ENCODE measurements at regions not wholly inside any gene's neighbourhood (a gene's known extent, or its start where the extent isn't known, plus 50 kb on each side); places are given as distances from the start of the nearest gene placed in this dataset.
"Not testable (repeated sequence)": the region's sequence is repeated elsewhere in the genome, so short reads cannot be mapped to it uniquely, and the experiment has no call there.

DNA sequence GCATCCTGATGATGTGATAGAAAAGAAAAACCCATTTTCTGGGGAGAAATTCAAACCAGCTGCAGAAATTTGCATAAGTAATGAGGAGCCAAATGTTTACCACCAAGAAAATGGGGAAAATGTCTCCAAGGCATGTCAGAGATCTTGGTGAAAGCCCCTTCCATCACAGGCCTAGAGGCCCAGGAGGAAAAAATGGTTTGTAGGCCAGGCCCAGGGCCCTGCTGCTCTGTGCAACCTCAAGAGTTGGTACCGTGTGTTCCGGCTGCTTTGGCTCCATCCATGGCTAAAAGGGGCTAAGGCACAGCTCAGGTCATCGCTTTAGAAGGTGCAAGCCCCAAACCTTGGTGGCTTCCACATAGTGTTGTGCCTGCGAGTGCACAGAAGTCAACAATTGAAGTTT lies 543.1 kb downstream of the ZNF608 start:
- DNase-seq = no peak

DNA sequence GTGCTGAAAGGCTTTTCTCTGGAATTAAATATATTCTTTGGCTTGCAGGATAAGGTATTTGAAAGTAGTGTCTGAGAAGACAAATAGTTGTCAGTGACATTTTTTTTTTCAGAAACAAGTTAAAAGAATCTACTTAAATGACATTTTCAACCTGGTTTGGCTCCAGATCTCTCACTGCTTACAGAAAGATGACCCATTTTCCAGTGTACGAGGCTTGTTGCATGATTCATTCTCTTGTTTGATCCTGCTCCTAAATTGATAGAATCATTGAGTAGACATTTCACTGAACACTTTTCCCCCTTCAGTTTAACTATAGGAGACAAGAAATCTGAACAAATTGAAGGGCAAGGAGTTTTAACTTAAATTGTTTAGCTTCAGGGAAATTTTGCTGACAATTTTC lies 546.1 kb downstream of the ZNF608 start:
- DNase-seq = no peak

DNA sequence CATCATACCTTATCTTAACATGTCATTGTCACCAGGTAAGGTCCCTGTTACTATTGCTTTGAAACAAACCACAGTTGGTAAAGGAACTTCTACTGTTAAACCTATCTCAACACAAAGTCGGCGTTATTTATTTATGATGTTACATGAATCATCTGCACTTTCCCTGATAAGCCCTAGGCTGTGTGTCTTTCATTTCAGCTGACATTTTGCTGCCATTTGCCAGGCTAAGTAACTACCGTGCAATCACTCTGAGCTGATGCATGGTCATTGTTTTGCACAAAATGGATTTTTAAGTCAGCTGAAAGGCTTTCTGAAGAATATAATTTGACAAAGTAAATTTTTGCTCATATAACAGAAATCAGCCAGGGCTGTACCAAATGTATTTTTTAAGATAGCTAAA lies 546.5 kb downstream of the ZNF608 start:
- no peak for DNase-seq

DNA sequence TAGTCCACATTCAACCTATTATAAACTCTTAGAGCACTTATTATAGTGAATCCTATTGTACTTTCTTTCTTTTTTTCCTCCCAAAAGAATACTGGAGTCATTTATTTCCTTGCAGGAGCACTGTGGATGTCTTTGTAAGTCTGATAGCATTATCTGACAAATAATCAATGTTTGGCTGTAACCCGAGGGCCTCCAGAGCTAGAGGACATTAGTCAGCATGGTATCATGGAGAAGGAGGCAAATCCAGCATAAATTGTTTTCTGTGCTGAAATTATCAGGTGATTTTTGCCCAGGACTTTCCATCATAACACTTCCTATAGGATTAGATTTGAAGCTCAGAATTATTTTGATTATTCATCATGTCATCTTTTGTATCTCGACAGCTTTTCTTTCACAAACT lies 551.0 kb downstream of the ZNF608 start:
- no peak for DNase-seq

- DNase-seq = no peak
Observed at GRCh38 chr5:124194282-124194681, 552.2 kb downstream of the ZNF608 start.

DNA sequence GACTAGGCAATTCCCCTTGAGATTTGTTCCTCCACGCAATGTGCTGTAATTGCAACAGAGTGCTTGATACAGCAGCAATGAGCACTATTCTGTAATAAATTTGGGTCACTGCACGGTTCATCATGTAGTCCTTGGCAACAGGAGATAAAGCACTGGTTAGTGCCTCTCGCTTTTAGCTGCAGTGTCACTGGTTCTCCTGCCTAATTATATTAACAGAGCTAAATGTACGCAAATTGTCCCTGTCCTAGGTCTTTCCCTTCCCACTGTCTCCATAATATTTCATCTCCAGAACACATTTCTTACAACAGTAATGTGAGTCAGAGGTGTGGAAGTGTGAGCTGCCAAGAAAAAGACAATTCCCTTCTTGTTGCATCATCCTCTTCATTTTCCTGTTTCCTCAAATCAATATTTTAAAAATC lies 553.1 kb downstream of the ZNF608 start:
- no peak for DNase-seq

DNA sequence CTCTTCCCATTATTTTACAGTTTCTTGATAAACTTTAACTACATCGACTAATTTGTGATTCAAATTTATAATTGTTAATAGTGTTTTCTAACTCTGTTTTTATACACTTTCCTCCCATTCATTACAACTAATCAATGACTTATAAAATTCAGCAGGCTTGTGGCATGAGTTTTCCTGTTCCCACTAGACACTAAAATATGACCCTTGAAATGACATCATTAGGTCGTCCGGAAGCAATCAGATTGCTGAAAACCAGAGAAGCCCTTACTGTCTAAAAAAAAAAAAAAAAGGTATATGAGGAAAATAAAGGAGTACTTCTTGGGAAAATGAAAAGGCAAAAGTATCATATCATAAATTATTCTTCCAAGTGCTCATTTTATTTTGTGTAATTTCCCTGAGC lies 553.7 kb downstream of the ZNF608 start:
- DNase-seq = no peak

- DNase-seq = no peak
Observed at GRCh38 chr5:124185716-124186115, 560.7 kb downstream of the ZNF608 start.

DNA sequence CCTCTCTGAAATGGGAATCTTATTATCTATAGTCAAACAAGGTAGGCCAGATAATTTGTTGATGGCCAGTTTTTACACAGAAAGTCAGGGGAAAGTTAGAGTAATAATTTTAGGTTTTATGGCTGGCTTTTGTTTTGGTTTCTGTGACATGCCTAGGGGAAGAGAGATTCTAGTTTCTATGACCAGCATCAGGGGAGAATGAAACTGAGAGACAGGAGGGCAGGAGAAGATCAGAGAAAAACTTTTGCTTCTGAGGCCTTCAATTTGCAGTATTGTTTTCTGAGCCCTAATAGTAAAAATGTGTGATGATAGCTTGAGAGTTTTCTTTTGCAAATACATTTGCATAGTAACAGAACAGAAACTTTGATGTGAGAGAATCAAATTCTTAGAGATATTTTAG lies 564.3 kb downstream of the ZNF608 start:
- no peak for DNase-seq

DNA sequence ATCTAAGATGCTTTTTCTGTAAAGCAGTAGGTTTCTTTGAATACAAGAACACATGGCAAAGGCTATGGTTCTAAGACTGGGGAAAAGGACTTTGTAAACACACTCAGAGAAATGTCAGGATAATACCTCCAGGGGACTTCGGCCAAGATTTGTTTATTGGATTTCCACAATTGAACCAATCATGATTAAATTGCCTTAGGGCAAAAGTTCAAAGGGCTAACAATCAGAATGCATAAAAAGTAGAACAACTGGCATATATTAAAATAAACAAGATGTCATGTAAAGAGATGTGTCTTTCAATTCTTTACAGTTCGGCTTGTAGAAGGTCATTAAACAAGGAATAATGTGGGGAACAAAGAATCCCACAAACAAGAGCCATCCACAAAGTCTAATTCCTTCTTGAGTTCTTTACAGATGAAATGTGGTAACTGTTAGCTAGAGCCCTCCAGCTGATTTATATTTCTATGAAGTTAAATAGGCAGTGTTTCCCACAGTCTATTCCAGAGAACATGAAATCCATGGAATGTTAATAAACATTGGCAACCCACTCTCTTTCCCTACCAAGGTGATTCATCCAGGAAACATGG lies 565.5 kb downstream of the ZNF608 start:
- no peak for DNase-seq

DNA sequence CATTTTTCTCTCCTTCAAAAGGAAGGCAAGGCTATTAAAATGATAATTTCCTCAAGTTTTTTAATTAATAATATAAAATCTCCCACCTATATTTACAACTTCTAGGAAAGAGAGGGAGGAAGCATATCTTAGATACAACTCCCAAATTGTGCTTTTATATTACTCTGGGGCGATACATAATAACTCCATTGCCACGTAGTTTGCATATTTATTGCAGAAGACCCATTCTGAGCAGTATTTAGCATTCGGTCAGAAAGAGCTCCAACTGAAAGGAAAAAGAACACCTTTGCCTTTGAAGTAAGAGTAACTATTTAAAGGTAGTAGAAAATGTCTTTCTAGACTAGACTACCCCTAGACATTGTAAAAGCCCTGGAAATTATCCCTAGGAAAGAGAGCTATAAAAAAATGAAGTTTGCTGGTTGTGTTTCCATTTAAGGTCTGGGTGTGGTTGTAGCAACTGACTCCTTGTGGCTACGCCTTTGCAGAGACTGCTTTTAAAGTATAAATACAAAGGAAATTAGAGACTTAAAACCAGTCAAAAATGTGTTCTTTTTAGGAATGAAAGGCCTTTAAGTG lies 566.1 kb downstream of the ZNF608 start:
- DNase-seq = no peak

DNA sequence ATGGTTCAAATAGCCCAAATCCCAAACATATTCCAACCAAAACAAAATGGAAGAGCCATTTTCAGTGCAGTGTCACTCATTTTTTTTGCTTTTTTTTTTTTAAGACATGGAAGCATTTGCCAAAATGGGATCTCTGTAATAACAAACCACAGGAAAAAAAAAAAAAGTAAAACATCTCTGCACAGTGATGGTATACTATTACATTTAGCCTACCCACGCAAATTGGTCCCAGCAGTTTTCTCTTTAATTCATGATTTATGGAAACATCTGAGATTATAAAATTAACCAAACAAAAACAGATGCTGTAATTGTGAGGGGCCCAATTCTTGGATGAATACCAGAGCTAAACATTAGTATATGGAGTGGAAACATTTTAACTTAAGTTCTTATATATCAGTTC lies 566.6 kb downstream of the ZNF608 start:
- DNase-seq = no peak

GRCh38 chr5:124178050-124178449 lies 568.4 kb downstream of the ZNF608 start:
- no peak for DNase-seq

DNA sequence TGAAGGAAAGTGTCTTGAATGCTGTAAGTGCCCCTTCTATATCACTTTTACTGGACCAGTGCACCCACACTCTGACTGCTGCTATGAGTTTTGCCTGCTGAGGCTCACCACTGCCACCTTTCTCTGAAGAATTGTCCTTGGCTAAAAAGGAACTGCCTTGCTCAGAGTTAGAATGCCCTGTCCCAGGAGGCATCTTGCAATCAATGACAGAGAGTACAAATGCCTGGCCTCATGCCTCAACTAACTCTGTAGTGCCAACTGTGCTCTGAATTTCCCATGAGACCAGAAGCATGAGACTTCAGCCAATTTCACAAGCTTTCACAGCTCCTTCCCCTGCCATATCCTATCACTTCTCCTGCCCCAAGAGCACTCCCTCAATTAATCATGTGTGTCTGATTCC lies 569.7 kb downstream of the ZNF608 start:
- DNase-seq = no peak

GRCh38 chr5:124173386-124173785 lies 573.1 kb downstream of the ZNF608 start:
- no peak for DNase-seq

- DNase-seq = no peak
Observed at GRCh38 chr5:124172389-124173003, 573.9 kb downstream of the ZNF608 start.

GRCh38 chr5:124168093-124168492 lies 578.3 kb downstream of the ZNF608 start:
- DNase-seq = not testable (repeated sequence)

DNA sequence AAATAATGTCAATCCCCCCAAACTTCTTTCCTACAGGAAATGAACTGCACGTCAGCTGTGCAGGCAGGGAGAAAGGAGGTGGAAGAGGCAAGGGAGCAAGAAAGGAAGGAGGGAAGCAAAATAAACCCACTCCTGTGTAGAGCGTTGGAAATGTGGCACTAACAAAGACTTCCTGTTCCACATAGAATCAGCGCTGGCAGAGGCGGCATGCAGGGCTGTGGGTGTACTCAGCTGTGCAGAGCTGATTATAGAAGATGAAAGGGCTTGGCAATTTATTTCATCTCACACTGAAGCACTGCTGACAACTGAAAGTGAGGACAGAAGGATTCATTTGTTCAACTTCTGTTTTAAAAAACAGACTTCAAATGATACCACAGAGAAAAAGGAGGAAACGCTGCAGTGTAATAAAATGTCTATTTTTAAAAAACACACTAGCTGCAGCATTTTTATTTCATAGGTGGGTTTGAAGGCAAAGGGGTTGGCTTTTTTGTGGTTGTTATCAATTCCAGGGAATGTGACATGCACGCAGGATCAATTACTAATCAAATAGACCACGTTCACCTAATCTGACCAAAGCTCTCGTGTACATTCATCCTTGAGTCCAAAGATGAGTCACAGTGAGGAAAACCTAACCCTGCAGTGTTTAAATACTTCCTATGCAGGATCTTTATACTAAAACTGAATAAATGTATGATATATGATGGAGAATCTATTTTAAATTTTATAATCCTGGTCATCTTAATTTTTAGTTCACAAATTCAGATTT lies 583.5 kb downstream of the ZNF608 start:
- no peak for DNase-seq

- DNase-seq = no peak
Observed at GRCh38 chr5:124161266-124161665, 585.2 kb downstream of the ZNF608 start.

- DNase-seq = no peak
Observed at GRCh38 chr5:124160265-124160664, 586.2 kb downstream of the ZNF608 start.

GRCh38 chr5:124157320-124157719 lies 589.1 kb downstream of the ZNF608 start:
- no peak for DNase-seq

DNA sequence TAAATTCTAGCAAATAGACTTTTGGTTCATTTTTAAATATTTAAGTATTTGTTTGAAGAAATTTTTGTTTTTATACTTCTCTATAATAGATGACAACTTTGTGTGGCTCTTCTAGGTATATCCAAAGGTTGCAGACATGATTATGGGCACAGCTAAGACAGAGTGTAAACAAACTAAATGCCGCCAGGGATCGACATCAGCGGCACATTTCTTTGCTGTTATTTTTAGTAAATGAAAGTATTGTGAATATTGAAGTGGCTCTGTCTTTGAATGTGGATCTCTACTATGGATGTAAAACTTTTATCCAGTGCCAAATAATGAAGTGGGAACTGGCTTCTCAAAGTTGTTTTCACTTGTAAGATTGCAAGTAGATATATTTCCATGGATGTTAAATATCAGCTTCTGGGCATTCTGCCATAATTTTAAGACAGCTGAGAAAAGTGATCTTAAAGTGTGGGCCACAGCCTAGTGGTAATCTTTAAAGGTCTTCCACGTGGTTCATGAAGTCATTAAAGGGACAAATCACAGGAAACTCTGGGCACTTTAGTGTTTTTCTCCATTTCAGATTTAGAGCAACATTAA lies 589.9 kb downstream of the ZNF608 start:
- no peak for DNase-seq

- no peak for DNase-seq
Observed at GRCh38 chr5:124154714-124155113, 591.7 kb downstream of the ZNF608 start.

DNA sequence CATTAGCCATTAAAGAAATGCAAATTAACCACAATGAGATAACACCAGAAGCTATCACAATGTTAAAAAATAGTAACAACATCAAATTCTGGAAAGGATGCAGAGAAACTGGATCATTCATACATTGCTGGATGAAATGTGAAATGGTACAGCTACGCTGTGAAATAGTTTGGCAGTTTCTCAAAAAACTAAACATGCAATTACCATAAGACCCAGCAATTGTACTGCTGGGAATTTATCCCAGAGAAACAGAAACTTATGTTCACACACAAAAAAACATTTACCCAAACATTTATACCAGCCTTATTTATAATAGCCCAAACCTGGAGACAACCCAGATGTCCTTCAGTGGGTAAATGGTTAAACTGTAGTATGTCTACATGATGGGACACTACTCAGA lies 592.9 kb downstream of the ZNF608 start:
- no peak for DNase-seq

Measured in NCI-H2107 (cell line).